ENCODE measurements at regions not wholly inside any gene's neighbourhood (a gene's known extent, or its start where the extent isn't known, plus 50 kb on each side); places are given as distances from the start of the nearest gene placed in this dataset.

DNA sequence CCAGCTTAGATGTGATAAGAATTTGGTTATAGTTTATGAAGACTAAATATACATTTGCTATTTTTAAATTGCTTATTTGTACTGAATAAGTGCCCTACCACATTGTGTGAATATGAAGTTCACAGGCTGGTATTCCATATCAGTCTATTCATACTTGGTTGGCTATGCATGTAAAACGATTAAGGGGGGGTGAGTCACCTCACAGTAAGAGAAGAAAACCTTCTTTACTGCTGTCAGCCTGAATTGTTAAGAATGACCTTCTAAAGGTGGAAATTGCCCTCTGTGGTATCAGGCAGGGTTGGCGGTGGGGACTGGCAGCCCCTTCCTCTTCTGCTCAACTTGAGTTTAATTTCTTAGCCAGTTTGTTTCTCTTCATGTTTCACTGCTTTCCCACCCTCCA lies 127.0 kb upstream of the RPS23 start:
- TF ChIP-seq, protein P1, sequence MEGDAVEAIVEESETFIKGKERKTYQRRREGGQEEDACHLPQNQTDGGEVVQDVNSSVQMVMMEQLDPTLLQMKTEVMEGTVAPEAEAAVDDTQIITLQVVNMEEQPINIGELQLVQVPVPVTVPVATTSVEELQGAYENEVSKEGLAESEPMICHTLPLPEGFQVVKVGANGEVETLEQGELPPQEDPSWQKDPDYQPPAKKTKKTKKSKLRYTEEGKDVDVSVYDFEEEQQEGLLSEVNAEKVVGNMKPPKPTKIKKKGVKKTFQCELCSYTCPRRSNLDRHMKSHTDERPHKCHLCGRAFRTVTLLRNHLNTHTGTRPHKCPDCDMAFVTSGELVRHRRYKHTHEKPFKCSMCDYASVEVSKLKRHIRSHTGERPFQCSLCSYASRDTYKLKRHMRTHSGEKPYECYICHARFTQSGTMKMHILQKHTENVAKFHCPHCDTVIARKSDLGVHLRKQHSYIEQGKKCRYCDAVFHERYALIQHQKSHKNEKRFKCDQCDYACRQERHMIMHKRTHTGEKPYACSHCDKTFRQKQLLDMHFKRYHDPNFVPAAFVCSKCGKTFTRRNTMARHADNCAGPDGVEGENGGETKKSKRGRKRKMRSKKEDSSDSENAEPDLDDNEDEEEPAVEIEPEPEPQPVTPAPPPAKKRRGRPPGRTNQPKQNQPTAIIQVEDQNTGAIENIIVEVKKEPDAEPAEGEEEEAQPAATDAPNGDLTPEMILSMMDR (IDR thresholded peaks at IDR 0.05) = no peak
- no peak for TF ChIP-seq POLR2AphosphoS5 (IDR thresholded peaks at IDR 0.05)
